DMS153 treated with DMSO at 0.1 percent for 48 hours (cell line): ENCODE measurements at regions not wholly inside any gene's neighbourhood (a gene's known extent, or its start where the extent isn't known, plus 50 kb on each side); places are given as distances from the start of the nearest gene placed in this dataset.

Source experiments
- DNase-seq: peaks from one replicate; lab custom pipeline; 2025; ENCODE audit not compliant: unreplicated experiment; lab: John Stamatoyannopoulos, UW

- no peak for DNase-seq
Observed at GRCh38 chr9:119429302-119429701, 60.1 kb upstream of the BRINP1 start.

GRCh38 chr9:119420231-119420630 lies 51.0 kb upstream of the BRINP1 start:
- DNase-seq: no peak
